Right lobe of liver (tissue), 6 donors: ENCODE measurements at regions not wholly inside any gene's neighbourhood (a gene's known extent, or its start where the extent isn't known, plus 50 kb on each side); places are given as distances from the start of the nearest gene placed in this dataset.
"Not testable (repeated sequence)": the region's sequence is repeated elsewhere in the genome, so short reads cannot be mapped to it uniquely, and the experiment has no call there.

Experiments used
- ATAC-seq, 4 donors: fragments of 200-7000 bp; cut with Tn5 transposase; one replicate each; pipeline ENCODE4 v1.9.1; 2020; ENCODE audit warnings: mild to moderate bottlenecking in 4 of 4, moderate library complexity in 4 of 4
- DNase-seq, 3 donors: peaks; one replicate each; pipeline ENCODE4 v3.0.0-alpha.2; 2020
- H3K27ac ChIP-seq, 3 donors: fragments of 200-600 bp; one replicate each; pipeline ENCODE4 v1.8.0; 2022
- H3K27me3 ChIP-seq, 2 donors: fragments of 200-600 bp; one replicate each; pipeline ENCODE4 v1.8.0; 2022
- H3K36me3 ChIP-seq, 4 donors: fragments of 200-600 bp; sonication (generic) in 1 of 4; one replicate each; pipeline versions ENCODE4 v1.5.1 to v1.8.0; 2017 to 2022; ENCODE audit warnings: control low read depth in 1 of 4
- H3K4me1 ChIP-seq, 4 donors: fragments of 200-600 bp; sonication (generic) in 1 of 4; one replicate each; pipeline versions ENCODE4 v1.5.1 to v1.8.0; 2017 to 2022; ENCODE audit warnings: control low read depth in 1 of 4
- H3K4me3 ChIP-seq, 3 donors: fragments of 200-600 bp; one replicate each; pipeline ENCODE4 v1.8.0; 2022
- H3K9me3 ChIP-seq, 4 donors: fragments of 200-600 bp; sonication (generic) in 1 of 4; one replicate each; pipeline versions ENCODE4 v1.5.1 to v1.8.0; 2017 to 2022; ENCODE audit warnings: control low read depth in 1 of 4
- POLR2A ChIP-seq: fragments of 450-650 bp; IDR thresholded peaks from one replicate; pipeline ENCODE4 v1.6.1; 2017; ENCODE audit warnings: antibody characterized with exemption, mild to moderate bottlenecking
- WGBS: methylation state at CpG from one replicate; pipeline ENCODE4 v1.1.6; 2018; ENCODE audit warnings: low coverage, low lambda C conversion rate; ENCODE audit not compliant: insufficient coverage; ENCODE audit errors: missing lambda C conversion rate; 5-methylcytosine and 5-hydroxymethylcytosine counted together
- intact Hi-C, 2 donors: fragments of 100-400 bp; cut with DNase I; formaldehyde crosslinking; loops; one replicate each; pipeline versions ENCODE4 v1.11.2 to v1.14.1; 2022
- TF ChIP-seq, protein P1 (sequence below), 4 donors: fragments of 200-600 bp in 3 of 4; fragments of 450-650 bp in 1 of 4; IDR thresholded peaks; one replicate each; pipeline versions ENCODE4 v1.5.1 to v1.8.0; 2016 to 2022; ENCODE audit warnings: antibody characterized with exemption in 4 of 4, mild to moderate bottlenecking in 2 of 4
- donor health status: DM: no; HTN: yes; CAD: no.
- donor health status: DM: no; HTN: no; CAD: no.
- donor health status: DM: no; HTN: no; CAD: no.
- donor health status: DM: no; HTN: yes; CAD: no.
- donor health status: DM: no; HTN: yes; CAD: no.

DNA sequence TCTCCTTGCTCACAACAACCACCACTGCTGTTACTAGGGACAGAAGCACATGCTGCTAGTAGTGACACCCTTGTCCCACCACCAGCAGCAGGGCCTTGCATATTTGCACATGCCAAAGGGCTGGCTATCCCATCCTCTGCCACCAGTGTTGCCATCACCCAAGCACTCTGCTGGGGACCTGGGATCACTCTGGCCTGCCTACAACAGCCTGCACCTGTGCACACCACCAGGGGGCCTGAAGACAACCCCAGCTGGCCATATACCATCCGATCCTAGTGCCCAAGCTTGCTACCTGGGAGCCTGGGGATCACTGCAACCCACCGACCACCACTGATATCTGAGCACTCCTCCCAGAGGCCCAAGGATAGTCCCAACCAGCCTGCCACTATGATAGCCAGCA is 99.9 kb upstream of the FANCL start:
- ATAC-seq (peak in 1 of 4 donors; percentile 36), DNase-seq (no peak)
- Histone ChIP-seq H3K27ac (no peak overlapping the region), H3K36me3 (no peaks in the 10 kb centered on the region), H3K27me3 (no peaks in the 10 kb centered on the region), H3K4me1 (no peaks in the 10 kb centered on the region), H3K9me3 (no peaks in the 10 kb centered on the region), H3K4me3 (no peak overlapping the region)
- no CpG with 5 or more reads among the region's 2 CpGs for WGBS
- TF ChIP-seq, protein P1, sequence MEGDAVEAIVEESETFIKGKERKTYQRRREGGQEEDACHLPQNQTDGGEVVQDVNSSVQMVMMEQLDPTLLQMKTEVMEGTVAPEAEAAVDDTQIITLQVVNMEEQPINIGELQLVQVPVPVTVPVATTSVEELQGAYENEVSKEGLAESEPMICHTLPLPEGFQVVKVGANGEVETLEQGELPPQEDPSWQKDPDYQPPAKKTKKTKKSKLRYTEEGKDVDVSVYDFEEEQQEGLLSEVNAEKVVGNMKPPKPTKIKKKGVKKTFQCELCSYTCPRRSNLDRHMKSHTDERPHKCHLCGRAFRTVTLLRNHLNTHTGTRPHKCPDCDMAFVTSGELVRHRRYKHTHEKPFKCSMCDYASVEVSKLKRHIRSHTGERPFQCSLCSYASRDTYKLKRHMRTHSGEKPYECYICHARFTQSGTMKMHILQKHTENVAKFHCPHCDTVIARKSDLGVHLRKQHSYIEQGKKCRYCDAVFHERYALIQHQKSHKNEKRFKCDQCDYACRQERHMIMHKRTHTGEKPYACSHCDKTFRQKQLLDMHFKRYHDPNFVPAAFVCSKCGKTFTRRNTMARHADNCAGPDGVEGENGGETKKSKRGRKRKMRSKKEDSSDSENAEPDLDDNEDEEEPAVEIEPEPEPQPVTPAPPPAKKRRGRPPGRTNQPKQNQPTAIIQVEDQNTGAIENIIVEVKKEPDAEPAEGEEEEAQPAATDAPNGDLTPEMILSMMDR (IDR thresholded peaks at IDR 0.05): no peak
- no peak for TF ChIP-seq POLR2A
- intact Hi-C loops: no loop called here

DNA sequence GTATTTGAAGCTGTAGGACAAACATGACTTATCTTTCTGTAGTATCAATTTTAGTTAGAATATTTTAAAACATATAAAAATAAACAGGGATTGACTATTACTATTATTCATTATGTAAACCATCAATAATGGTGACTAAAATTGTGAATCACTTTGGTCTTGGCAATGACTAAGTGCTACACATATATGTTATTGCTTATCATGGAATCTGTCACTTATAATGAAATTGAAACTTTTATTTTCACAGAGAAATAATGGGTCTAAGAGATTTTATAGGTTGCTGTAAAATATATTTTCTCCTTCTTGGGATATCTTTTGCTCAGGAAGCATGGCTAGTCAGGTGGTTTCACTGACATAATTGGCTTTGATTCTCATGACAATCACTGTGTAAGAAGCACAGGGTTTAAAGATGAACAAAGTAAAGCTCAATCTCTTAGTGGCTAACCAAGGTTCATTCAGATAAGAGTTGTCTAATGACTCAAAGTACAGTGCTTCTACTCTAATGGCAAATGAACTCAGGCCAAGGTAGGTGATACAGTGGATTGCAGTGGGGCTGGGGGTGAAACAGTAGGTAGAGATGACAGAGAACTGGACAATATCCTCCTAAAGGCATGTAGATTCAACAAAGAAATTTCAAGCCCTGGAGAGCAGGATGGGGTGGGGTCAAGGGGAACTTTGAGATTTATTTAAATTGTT is 98.6 kb upstream of the FANCL start:
- no peaks in the 10 kb centered on the region for H3K36me3 ChIP-seq
- H3K4me1 ChIP-seq: no peaks in the 10 kb centered on the region
- DNase-seq (no peak), ATAC-seq (no peak)
- no peaks in the 10 kb centered on the region for H3K9me3 ChIP-seq
- no peak overlapping the region for H3K4me3 ChIP-seq
- TF ChIP-seq POLR2A: no peak
- TF ChIP-seq, protein P1 (IDR thresholded peaks at IDR 0.05): no peak
- no peaks in the 10 kb centered on the region for H3K27me3 ChIP-seq
- no peak overlapping the region for H3K27ac ChIP-seq
- intact Hi-C loops: no loop called here

DNA sequence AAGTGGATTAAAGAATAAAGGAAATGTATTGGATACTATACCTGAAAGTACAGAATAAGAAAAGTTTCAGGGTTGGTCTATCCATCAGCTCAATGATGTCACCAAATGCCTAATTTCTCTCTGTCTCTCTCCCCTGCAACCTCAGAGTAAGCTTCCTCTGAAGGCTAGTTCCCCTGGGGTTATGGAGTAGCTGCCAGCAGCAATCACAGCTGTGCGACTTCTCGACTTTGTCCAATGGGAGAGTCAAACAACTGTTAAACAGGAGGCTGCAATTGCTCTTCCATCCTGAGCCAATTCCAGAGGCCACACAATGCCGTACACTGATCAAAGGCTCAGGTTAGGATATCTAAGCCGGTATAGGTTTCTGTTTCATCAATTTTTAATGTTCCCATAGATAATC is 95.3 kb upstream of the FANCL start:
- Histone ChIP-seq H3K9me3 (no peaks in the 10 kb centered on the region), H3K27me3 (no peaks in the 10 kb centered on the region), H3K36me3 (no peaks in the 10 kb centered on the region), H3K4me1 (peaks cover 0 to 2% (median 0%) of the 10 kb centered on the region in 4 donors), H3K4me3 (no peak overlapping the region), H3K27ac (no peak overlapping the region)
- intact Hi-C loops: no loop called here
- no peak for TF ChIP-seq POLR2A
- TF ChIP-seq, protein P1 (IDR thresholded peaks at IDR 0.05): no peak
- 74% methylated on average over 4 of the region's 4 CpGs for WGBS
- no peak for DNase-seq
- ATAC-seq: no peak

DNA sequence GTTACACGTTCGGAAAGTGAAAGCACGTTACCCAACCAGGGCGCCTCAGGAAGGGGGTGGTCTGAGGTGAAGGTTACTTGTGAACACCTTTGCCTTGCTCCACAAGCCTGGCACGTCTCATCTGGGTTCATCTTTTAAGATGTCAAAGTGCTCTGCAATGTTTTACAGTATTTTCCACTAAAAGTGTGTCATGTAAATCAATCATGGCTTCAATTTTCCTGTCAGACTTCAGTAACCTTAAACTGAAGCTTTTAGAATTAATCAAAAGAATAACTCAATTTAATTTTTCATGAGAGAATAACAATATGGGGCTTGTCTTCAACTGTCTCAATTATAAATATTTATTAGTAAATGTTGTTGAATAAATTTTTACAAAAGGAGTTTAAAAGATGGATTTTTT is 93.3 kb upstream of the FANCL start:
- TF ChIP-seq, protein P1 (IDR thresholded peaks at IDR 0.05): no peak
- no peak for TF ChIP-seq POLR2A
- Histone ChIP-seq H3K4me3 (no peak overlapping the region), H3K4me1 (peaks cover 0 to 2% (median 0%) of the 10 kb centered on the region in 4 donors), H3K27ac (no peak overlapping the region), H3K36me3 (no peaks in the 10 kb centered on the region), H3K9me3 (no peaks in the 10 kb centered on the region), H3K27me3 (no peaks in the 10 kb centered on the region)
- ATAC-seq: no peak
- intact Hi-C loops: no loop called here
- 60% methylated on average over 5 of the region's 5 CpGs for WGBS
- DNase-seq: no peak

DNA sequence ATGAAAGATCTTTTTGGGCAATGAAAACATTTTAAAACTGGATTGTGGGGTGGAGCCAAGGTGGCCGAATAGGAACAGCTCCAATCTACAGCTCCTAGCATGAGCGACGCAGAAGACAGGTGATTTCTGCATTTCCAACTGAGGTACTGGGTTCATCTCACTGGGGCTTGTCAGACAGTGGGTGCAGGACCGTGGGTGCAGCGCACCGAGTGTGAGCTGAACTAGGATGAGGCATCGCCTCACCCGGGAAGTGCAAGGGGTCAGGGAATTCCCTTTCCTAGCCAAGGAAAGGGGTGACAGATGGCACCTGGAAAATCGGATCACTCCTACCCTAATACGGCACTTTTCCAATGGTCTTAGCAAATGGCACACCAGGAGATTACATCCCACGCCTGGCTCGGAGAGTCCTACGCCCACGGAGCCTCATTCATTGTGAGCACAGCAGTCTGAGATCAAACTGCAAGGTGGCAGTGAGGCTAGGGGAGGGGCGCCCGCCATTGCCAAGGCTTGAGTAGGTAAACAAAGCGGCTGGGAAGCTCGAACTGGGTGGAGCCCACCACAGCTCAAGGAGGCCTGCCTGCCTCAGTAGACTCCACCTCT is 84.3 kb upstream of the FANCL start:
- H3K9me3 ChIP-seq, H3K4me3 ChIP-seq, DNase-seq, intact Hi-C loops, H3K27me3 ChIP-seq, H3K36me3 ChIP-seq, H3K27ac ChIP-seq, H3K4me1 ChIP-seq, ATAC-seq: not testable (repeated sequence)
- WGBS: 73% methylated on average over 9 of the region's 18 CpGs
